ENCODE measurements at regions not wholly inside any gene's neighbourhood (a gene's known extent, or its start where the extent isn't known, plus 50 kb on each side); places are given as distances from the start of the nearest gene placed in this dataset.
"Not testable (repeated sequence)": the region's sequence is repeated elsewhere in the genome, so short reads cannot be mapped to it uniquely, and the experiment has no call there.

DNA sequence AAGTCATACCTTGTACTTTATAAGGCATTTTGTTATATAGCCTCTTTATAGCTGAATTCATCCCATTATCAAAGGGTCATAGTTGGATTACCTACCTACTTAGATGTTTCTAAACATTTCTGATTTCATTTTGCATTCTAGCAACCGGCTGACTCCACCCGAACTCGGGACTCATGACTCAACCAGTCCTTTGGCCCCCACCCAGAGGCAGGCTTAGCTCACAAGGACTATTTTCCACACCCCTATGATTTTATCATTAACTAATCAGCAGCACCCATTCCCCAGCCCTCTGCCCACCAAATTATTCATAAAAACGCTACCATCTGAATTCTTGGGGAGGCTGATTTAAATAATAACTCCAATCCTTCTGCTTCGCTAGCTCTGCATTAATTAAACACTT lies 79.9 kb upstream of the EGFL6 start:
- Mint-ChIP-seq H3K27ac (no peak overlapping the region), H3K27me3 (peaks cover 0 to 9% (median 0%) of the 10 kb centered on the region in 3 donors), H3K36me3 (peaks cover 0 to 8% of the 10 kb centered on the region in 2 donors), H3K4me3 (no peak overlapping the region), H3K9me3 (peaks cover 2 to 23% (median 6%) of the 10 kb centered on the region in 7 donors), H3K4me1 (peaks cover 7 to 22% (median 11%) of the 10 kb centered on the region in 3 donors)
- no peak for ATAC-seq (ENCODE audit: low read depth in 2 of 2)
- DNase-seq, result no peak

DNA sequence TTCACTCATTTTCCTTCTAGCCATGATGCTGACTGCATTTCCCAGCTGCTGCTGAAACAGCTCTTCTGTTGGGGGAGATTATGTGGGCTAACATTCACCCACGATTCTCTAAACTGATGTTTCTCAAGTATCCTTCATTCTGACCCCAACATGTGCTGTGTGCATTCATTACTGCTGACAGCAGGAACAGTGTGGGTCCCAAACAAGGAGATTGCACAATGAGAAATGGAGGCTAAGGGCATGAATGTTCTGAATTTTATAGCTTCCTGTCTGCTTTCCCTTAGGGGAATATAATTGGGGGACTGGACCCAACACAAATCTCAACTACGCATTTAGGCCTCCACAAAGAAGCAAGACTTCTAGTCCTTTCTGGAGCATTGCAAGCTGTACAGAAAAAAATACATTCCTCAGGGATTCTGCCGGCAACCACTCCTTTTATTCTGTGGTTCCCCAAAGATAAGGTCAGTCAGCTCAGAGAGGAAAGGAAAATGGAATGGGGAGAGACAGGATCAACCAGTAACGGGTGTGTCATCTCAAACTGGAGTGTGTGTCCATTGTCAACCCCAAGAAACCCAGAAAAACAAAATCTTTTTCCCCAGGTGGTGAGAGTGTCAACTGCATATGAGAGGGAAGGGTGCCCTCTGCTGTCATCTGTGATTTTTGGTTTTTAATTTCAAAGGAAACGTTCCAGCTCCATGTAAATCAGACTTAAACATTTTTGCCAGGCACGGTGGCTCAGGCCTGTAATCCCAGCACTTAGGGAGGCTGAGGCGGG lies 81.5 kb upstream of the EGFL6 start:
- Mint-ChIP-seq H3K4me3 (peak overlapping the region in 4 of 8 donors; percentile 26 to 80 (median 49)), H3K27ac (peak overlapping the region; percentile 86 to 97 (median 92)), H3K36me3 (peaks cover 0 to 17% of the 10 kb centered on the region in 2 donors), H3K4me1 (peaks cover 7 to 22% (median 11%) of the 10 kb centered on the region in 3 donors), H3K27me3 (peaks cover 0 to 22% (median 0%) of the 10 kb centered on the region in 3 donors), H3K9me3 (peaks cover 2 to 30% (median 12%) of the 10 kb centered on the region in 7 donors)
- ATAC-seq (ENCODE audit: low read depth in 2 of 2), result peak; percentile 39 to 50
- DNase-seq, result peak; percentile 54

DNA sequence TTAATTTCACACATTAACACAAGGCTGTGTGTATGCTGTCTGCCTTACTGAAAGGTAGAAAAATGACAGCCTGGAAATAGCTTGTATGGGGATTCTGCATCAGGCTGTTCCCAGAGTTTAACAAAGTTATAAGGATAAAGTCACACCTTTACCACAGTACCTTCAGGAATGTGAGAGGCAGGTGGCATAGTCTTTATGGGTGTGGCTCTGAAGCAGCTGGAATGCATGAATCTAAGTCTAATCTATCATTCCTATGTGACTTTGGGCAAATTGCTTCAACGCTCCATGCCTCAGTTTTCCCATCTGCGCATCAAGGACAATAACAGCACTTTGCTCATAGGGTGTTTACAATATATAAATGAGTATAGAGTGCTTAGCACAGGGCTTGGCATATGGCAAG lies 84.2 kb upstream of the EGFL6 start:
- H3K27ac Mint-ChIP-seq, result no peak overlapping the region
- no peak for DNase-seq
- ATAC-seq (ENCODE audit: low read depth in 2 of 2), result no peak
- H3K27me3 Mint-ChIP-seq, result peaks cover 0 to 22% (median 0%) of the 10 kb centered on the region in 3 donors
- H3K4me3 Mint-ChIP-seq, result no peak overlapping the region
- H3K4me1 Mint-ChIP-seq, result peaks cover 7 to 24% (median 11%) of the 10 kb centered on the region in 3 donors
- H3K36me3 Mint-ChIP-seq, result peaks cover 0 to 21% of the 10 kb centered on the region in 2 donors
- H3K9me3 Mint-ChIP-seq, result peaks cover 2 to 42% (median 15%) of the 10 kb centered on the region in 7 donors

DNA sequence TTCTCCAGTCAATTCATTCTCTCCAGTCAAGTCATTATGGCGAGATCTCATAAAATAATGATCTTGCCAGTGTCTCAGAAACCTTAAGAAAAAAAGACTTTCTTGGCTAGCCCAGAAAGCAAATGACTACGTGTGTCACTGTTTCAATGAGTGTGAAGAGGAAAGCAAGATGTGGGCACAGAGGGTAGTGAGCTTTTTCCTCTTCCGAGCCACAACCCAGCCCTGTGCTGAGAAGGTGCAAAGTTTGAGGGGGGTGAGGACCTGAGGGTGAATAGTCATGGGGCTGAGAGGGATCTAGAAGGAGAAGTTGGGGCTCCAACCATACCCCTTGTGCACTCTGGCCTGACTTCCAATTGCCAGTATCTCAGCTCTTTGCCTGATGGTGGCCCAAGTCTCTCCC lies 85.6 kb upstream of the EGFL6 start:
- Mint-ChIP-seq H3K27ac (peak overlapping the region in 2 of 6 donors; percentile 24 to 42), H3K36me3 (peaks cover 0 to 29% of the 10 kb centered on the region in 2 donors), H3K27me3 (peaks cover 0 to 30% (median 0%) of the 10 kb centered on the region in 3 donors), H3K4me3 (no peak overlapping the region), H3K4me1 (peaks cover 12 to 24% (median 17%) of the 10 kb centered on the region in 3 donors), H3K9me3 (peaks cover 2 to 45% (median 15%) of the 10 kb centered on the region in 7 donors)
- DNase-seq, result no peak
- ATAC-seq (ENCODE audit: low read depth in 2 of 2), result no peak

DNA sequence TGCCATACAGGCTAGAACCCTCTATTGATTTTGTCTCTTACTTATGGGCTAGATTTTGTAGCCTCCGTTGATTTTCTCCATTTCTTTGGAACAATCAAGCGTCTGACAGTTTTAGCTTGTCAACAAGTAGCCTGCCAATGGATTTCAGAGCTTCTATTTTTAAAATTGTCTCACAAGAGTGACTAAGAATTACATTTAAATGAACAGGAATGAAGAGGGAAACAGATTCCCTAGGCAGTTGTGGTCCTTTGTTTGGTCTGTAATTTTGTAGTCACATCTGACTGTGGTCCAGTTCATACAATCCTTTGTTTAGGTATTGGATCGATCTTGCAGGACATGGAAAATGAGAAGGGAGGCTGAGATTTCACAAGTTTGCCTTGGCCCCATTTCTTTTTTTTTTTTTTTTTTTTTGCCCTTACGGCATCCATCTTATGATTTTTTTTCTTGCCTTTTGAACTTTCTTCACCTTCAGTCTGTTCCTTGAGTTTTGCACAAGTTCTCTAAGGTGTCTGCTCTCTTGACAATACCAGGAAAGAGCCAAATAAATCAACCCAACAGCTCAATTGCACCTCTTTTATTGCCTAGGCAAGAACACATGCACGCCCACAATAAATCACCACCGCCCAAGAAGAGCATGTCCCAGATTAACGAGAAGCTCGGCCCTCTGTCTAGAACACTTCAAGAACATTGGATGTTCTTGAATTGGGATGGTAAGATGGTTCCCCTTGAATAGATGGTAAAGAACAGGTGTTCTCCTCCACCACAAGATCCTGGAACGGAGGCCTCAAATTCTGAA lies 86.5 kb upstream of the EGFL6 start:
- peaks cover 0 to 31% of the 10 kb centered on the region in 2 donors for H3K36me3 Mint-ChIP-seq
- DNase-seq, result no peak
- no peak overlapping the region for H3K27ac Mint-ChIP-seq
- H3K4me3 Mint-ChIP-seq, result no peak overlapping the region
- ATAC-seq (ENCODE audit: low read depth in 2 of 2), result no peak
- H3K4me1 Mint-ChIP-seq, result peaks cover 14 to 24% (median 14%) of the 10 kb centered on the region in 3 donors
- H3K27me3 Mint-ChIP-seq, result peaks cover 0 to 32% (median 0%) of the 10 kb centered on the region in 3 donors
- peaks cover 2 to 53% (median 15%) of the 10 kb centered on the region in 7 donors for H3K9me3 Mint-ChIP-seq

DNA sequence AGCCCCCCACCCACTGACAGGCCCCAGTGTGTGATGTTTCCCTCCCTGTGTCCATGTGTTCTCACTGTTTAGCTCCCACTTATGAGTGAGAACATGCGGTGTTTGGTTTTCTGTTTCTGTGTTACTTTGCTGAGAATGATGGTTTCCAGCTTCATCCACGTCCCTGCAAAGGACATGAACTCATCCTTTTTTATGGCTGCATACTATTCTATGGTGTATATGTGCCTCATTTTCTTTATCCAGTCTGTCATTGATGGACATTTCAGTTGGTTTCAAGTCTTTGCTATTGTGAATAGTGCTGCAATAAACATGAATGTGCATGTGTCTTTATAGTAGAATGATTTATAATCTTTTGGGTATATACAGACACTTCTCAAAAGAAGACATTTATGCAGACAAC lies 88.6 kb upstream of the EGFL6 start:
- not testable (repeated sequence) for H3K4me3 Mint-ChIP-seq; ATAC-seq (ENCODE audit: low read depth in 2 of 2); H3K27ac Mint-ChIP-seq; DNase-seq
- Mint-ChIP-seq H3K9me3 (peaks cover 2 to 55% (median 9%) of the 10 kb centered on the region in 7 donors), H3K36me3 (peaks cover 0 to 31% of the 10 kb centered on the region in 2 donors), H3K4me1 (peaks cover 6 to 15% (median 14%) of the 10 kb centered on the region in 3 donors), H3K27me3 (peaks cover 0 to 32% (median 0%) of the 10 kb centered on the region in 3 donors)

DNA sequence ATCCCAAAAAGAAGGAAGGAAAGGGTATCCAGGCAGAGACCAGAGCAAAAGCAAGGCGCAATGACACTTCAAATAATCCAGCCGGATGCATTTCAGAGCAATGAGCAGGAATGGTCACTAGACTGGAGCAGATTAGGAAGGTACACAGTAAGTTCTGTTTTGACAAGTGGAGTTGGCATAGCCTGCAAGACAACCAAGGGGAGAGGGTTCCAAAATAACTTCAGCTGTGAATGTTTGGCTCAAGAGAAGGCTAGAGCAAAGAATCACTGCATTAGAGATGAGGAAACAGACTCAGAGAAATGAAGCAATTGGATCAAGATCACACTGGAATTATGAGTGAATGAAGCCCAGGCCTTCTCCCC lies 90.0 kb upstream of the EGFL6 start:
- Mint-ChIP-seq H3K27ac (peak overlapping the region in 1 of 6 donors; percentile 72), H3K36me3 (peaks cover 1 to 23% of the 10 kb centered on the region in 2 donors), H3K27me3 (peaks cover 0 to 23% (median 0%) of the 10 kb centered on the region in 3 donors), H3K4me3 (no peak overlapping the region), H3K9me3 (peaks cover 0 to 45% (median 8%) of the 10 kb centered on the region in 7 donors), H3K4me1 (peaks cover 6 to 29% (median 23%) of the 10 kb centered on the region in 3 donors)
- DNase-seq (no peak), ATAC-seq (ENCODE audit: low read depth in 2 of 2) (no peak)

DNA sequence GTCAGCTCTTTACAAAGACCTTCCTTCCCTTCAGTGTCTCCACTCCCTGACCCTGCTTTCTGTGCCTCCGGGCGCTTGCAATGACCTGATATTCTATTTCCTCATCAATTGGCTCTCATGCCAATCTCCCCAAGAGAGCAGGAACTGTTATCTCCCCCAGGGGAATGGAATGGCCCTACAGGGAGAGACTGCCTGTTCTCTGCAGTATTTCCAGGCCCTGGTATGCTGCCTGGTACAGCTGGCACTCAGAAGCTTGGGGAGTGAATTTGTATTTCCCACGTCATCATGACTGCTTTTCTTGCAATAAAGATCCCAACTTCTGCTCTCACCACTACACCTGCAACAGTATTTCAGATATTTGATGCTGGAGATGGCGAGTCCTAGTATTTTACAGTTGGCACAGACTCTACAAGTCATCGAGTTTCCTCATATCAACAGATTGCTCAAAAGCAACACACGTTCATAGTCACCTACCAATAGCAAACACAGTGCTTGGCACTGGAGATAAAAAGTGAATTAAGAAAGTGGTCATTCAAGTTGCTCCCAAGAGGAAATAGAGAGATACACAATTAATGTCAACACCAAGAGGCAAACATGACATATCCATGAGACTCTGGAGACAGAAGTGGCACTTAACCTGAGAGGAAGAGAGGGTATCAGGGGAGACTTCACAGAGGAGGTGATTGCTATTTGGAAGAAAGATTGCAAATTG lies 90.5 kb upstream of the EGFL6 start:
- Mint-ChIP-seq H3K4me3 (no peak overlapping the region), H3K27me3 (peaks cover 0 to 19% (median 0%) of the 10 kb centered on the region in 3 donors), H3K4me1 (peaks cover 11 to 34% (median 28%) of the 10 kb centered on the region in 3 donors), H3K36me3 (peaks cover 5 to 22% of the 10 kb centered on the region in 2 donors), H3K27ac (peak overlapping the region in 2 of 6 donors; percentile 47 to 49), H3K9me3 (peaks cover 0 to 45% (median 5%) of the 10 kb centered on the region in 7 donors)
- DNase-seq (no peak), ATAC-seq (ENCODE audit: low read depth in 2 of 2) (no peak)

DNA sequence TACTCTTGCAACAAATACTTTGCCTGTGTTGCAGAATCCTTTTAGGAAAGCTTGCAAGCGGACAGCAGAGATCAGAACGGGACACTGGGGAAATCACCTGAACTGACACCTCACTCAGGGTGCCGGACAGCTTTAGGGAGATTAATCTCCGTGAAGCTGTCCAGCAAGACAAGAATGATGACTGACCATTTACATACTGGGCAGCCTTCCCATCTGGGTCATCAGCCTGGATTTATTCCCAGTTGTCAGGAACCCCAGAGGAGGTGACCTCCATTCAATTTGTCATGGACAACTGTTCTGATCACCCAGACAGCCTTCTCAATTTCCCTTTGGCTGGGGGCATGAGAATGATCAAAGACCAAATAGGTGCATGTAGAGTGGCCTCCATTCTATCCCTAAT lies 93.0 kb upstream of the EGFL6 start:
- Mint-ChIP-seq H3K27me3 (peaks cover 0 to 14% (median 0%) of the 10 kb centered on the region in 3 donors), H3K36me3 (peaks cover 5 to 13% of the 10 kb centered on the region in 2 donors), H3K4me3 (peak overlapping the region in 2 of 8 donors; percentile 16 to 40), H3K27ac (peak overlapping the region in 2 of 6 donors; percentile 36 to 57), H3K9me3 (peaks cover 0 to 32% (median 5%) of the 10 kb centered on the region in 7 donors), H3K4me1 (peaks cover 20 to 55% (median 46%) of the 10 kb centered on the region in 3 donors)
- DNase-seq (no peak), ATAC-seq (ENCODE audit: low read depth in 2 of 2) (no peak)

DNA sequence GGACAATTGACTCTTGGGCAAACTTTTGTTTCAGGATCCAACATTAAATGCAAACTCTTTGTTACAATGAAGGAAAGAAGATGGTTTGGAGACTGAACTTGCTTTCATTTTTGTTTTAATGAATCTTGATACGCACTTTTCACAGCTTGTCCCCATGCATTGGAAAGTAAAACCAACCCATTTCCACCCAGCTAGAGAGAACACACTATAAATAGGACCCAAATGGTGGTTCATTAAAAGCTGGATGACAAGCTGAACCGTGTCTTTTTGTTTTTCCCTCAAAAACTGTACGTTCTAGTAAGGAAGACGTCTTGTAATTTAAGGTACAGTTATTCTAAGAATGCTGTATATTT lies 95.3 kb upstream of the EGFL6 start:
- peak overlapping the region; percentile 68 to 90 (median 82) for H3K4me3 Mint-ChIP-seq
- H3K27ac Mint-ChIP-seq, result peak overlapping the region; percentile 67 to 98 (median 94)
- peaks cover 24 to 69% (median 56%) of the 10 kb centered on the region in 3 donors for H3K4me1 Mint-ChIP-seq
- H3K27me3 Mint-ChIP-seq, result peaks cover 0 to 17% (median 0%) of the 10 kb centered on the region in 3 donors
- peak; percentile 61 to 73 for ATAC-seq (ENCODE audit: low read depth in 2 of 2)
- peak; percentile 42 for DNase-seq
- H3K9me3 Mint-ChIP-seq, result peaks cover 0 to 25% (median 2%) of the 10 kb centered on the region in 7 donors
- H3K36me3 Mint-ChIP-seq, result peaks cover 5 to 13% of the 10 kb centered on the region in 2 donors

DNA sequence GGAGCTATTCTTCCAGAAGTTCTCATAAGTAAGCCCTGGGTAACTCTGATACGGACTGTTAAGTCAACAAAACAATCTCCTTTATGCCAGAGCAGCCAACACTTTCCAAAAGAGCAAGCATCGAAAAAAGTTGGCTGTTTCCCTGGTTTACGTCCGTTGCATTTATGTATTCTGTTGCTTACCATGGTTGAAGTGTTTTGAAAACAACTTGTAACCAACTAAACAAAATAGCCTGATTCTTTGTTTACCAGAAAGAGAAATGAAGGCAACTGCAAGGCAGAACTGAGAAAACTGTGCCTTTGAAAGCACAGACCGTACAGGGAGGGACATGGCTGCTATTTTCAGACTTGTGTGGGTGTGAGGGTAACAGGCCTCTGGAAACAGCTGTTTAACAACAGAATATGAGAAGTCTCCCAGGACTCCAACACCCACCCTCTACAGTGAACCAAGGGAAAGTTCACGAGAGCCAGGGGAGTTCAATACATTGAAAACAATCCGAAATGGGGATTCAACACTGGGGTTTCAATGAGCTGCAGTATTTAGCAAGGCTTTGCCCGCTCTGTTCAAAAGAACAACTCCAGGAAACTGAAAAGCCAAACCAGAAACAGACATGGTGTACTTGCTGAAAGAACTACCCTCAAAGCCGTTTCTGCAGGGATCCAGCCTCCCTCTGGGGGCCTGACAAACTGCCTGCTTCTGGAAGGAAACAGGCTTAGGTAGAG lies 95.8 kb upstream of the EGFL6 start:
- peak; percentile 46 for DNase-seq

DNA sequence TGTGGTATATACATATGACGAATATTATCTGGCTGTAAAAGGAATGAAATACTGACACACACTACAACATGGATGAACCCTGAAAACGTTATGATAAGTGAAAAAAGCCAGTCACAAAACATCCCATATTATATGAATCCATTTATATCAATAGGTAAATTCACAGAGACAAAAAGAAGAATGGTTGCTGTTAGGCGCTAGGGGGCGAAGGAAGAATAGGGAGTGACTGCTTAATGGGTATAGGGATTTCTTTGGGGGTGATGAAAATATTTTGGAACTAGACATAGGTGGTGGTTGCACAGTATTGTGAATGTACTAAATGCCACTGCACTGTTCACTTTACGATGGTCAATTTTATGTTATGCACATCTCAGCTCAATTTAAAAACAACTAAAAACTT lies 96.4 kb upstream of the EGFL6 start:
- no peak for DNase-seq
- Mint-ChIP-seq H3K4me1 (peaks cover 26 to 69% (median 50%) of the 10 kb centered on the region in 3 donors), H3K27me3 (peaks cover 0 to 18% (median 0%) of the 10 kb centered on the region in 3 donors), H3K27ac (peak overlapping the region; percentile 67 to 98 (median 94)), H3K9me3 (peaks cover 0 to 13% (median 2%) of the 10 kb centered on the region in 7 donors), H3K4me3 (peak overlapping the region; percentile 68 to 90 (median 82)), H3K36me3 (peaks cover 5 to 7% of the 10 kb centered on the region in 2 donors)
- no peak for ATAC-seq (ENCODE audit: low read depth in 2 of 2)

More for the DNA sequence above, 95.8 kb upstream of the EGFL6 start:
- Mint-ChIP-seq H3K4me3 (peak overlapping the region; percentile 68 to 90 (median 82)), H3K36me3 (peaks cover 5 to 8% of the 10 kb centered on the region in 2 donors), H3K27ac (peak overlapping the region; percentile 67 to 98 (median 94)), H3K27me3 (peaks cover 0 to 16% (median 0%) of the 10 kb centered on the region in 3 donors), H3K4me1 (peaks cover 25 to 74% (median 51%) of the 10 kb centered on the region in 3 donors), H3K9me3 (peaks cover 0 to 20% (median 2%) of the 10 kb centered on the region in 7 donors)
- peak; percentile 83 to 86 for ATAC-seq (ENCODE audit: low read depth in 2 of 2)

All from naive B cell (primary cell).